ENCODE measurements at regions not wholly inside any gene's neighbourhood (a gene's known extent, or its start where the extent isn't known, plus 50 kb on each side); places are given as distances from the start of the nearest gene placed in this dataset.

GRCh38 chr18:61948846-61949438 is 56.1 kb upstream of the RNF152 start:
- no peak for DNase-seq

- no peak for DNase-seq
Observed at GRCh38 chr18:61948281-61948741, 55.5 kb upstream of the RNF152 start.

GRCh38 chr18:61946449-61946848 is 53.6 kb upstream of the RNF152 start:
- no peak for DNase-seq

GRCh38 chr18:61943175-61943964 is 50.6 kb upstream of the RNF152 start:
- DNase-seq = no peak

All from fibroblast of upper back skin (primary cell).